22Rv1 (cell line): ENCODE measurements at regions not wholly inside any gene's neighbourhood (a gene's known extent, or its start where the extent isn't known, plus 50 kb on each side); places are given as distances from the start of the nearest gene placed in this dataset.

ENCODE experiments used
- CTCF ChIP-seq: fragments of 450-650 bp; IDR thresholded peaks from 2 replicates; pipeline ENCODE4 v1.5.1; 2017; ENCODE audit warnings: mild to moderate bottlenecking
- ZFX ChIP-seq: fragments of 450-650 bp; IDR thresholded peaks from 2 replicates; pipeline ENCODE4 v1.6.1; 2017; ENCODE audit warnings: antibody characterized with exemption, borderline replicate concordance

- TF ChIP-seq CTCF (no peak), ZFX (no peak)
Measured at GRCh38 chrX:140206657-140207056, 241.3 kb upstream of the CXorf66 start.
